ENCODE measurements at regions not wholly inside any gene's neighbourhood (a gene's known extent, or its start where the extent isn't known, plus 50 kb on each side); places are given as distances from the start of the nearest gene placed in this dataset.
A peak's percentile ranks its signal among the peaks of the same experiment; 100 is the strongest.

DNA sequence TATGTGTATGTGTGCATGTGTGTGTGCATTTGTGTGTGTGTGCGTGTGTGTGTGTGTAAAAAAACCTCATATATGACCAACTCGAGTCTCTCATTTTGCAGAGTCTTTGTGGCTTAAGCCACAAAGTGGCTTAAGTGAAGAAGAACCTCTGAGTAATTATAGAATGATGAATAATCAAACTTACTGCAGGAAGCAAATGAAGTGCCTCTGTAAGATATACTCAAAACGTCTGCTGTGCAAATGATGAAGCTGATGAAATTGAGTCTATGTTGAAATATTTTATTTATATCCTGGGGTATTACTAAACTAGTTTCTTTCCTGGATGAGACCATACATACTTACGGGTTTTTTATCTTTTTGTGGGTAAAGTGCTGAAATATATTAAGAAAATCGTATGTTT lies 1198.7 kb downstream of the PCDH7 start:
- no peak overlapping the region for H3K4me3 ChIP-seq (ENCODE audit: low read depth, low read length)
- H3K4me1 ChIP-seq: no peaks in the 10 kb centered on the region
- TF ChIP-seq, protein P1, sequence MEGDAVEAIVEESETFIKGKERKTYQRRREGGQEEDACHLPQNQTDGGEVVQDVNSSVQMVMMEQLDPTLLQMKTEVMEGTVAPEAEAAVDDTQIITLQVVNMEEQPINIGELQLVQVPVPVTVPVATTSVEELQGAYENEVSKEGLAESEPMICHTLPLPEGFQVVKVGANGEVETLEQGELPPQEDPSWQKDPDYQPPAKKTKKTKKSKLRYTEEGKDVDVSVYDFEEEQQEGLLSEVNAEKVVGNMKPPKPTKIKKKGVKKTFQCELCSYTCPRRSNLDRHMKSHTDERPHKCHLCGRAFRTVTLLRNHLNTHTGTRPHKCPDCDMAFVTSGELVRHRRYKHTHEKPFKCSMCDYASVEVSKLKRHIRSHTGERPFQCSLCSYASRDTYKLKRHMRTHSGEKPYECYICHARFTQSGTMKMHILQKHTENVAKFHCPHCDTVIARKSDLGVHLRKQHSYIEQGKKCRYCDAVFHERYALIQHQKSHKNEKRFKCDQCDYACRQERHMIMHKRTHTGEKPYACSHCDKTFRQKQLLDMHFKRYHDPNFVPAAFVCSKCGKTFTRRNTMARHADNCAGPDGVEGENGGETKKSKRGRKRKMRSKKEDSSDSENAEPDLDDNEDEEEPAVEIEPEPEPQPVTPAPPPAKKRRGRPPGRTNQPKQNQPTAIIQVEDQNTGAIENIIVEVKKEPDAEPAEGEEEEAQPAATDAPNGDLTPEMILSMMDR (IDR thresholded peaks at IDR 0.05; ENCODE audit: low read depth, low read length): no peak
- H3K9me3 ChIP-seq: no peaks in the 10 kb centered on the region
- DNase-seq: no peak
- no peaks in the 10 kb centered on the region for H3K27me3 ChIP-seq
- H3K36me3 ChIP-seq: no peaks in the 10 kb centered on the region

- H3K4me1 ChIP-seq: no peaks in the 10 kb centered on the region
- DNase-seq: no peak
- H3K4me3 ChIP-seq (ENCODE audit: low read depth, low read length): no peak overlapping the region
- no peaks in the 10 kb centered on the region for H3K27me3 ChIP-seq
- H3K9me3 ChIP-seq: no peaks in the 10 kb centered on the region
- no peaks in the 10 kb centered on the region for H3K36me3 ChIP-seq
- TF ChIP-seq, protein P1 (IDR thresholded peaks at IDR 0.05; ENCODE audit: low read depth, low read length): no peak
These were observed 1203.5 kb downstream of the PCDH7 start for GRCh38 chr4:31923634-31924033.

GRCh38 chr4:31929676-31930345 lies 1209.6 kb downstream of the PCDH7 start:
- TF ChIP-seq, protein P1 (IDR thresholded peaks at IDR 0.05; ENCODE audit: low read depth, low read length): no peak
- DNase-seq: no peak
- Histone ChIP-seq H3K9me3 (no peaks in the 10 kb centered on the region), H3K36me3 (no peaks in the 10 kb centered on the region), H3K27me3 (no peaks in the 10 kb centered on the region), H3K4me1 (no peaks in the 10 kb centered on the region), H3K4me3 (ENCODE audit: low read depth, low read length) (no peak overlapping the region)

DNA sequence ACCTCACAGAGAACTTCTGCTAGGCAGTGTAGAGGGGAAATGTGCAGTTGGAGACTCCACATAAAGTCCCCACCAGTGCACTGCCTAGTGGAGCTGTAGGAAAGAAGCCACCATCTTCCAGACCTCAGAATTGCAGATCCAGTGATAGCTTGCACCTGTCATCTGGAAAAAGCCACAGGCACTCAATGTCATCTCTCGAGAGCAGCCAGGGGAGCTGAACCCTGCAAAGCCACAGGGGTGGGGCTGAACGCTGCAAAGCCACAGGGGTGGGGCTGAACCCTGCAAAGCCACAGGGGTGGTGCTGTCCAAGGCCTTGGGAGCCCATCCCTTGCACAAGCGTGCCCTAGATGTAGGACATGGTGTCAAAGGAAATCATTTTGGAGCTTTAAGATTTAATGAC lies 1226.3 kb downstream of the PCDH7 start:
- DNase-seq: no peak
- Histone ChIP-seq H3K36me3 (no peaks in the 10 kb centered on the region), H3K9me3 (no peaks in the 10 kb centered on the region), H3K4me3 (ENCODE audit: low read depth, low read length) (no peak overlapping the region), H3K27me3 (no peaks in the 10 kb centered on the region), H3K4me1 (no peaks in the 10 kb centered on the region)
- TF ChIP-seq, protein P1 (IDR thresholded peaks at IDR 0.05; ENCODE audit: low read depth, low read length): no peak

- peak; percentile 20 for DNase-seq
- Histone ChIP-seq H3K9me3 (no peaks in the 10 kb centered on the region), H3K36me3 (no peaks in the 10 kb centered on the region), H3K27me3 (no peaks in the 10 kb centered on the region), H3K4me1 (no peaks in the 10 kb centered on the region), H3K4me3 (ENCODE audit: low read depth, low read length) (no peak overlapping the region)
- TF ChIP-seq, protein P1 (IDR thresholded peaks at IDR 0.05; ENCODE audit: low read depth, low read length): no peak
These were observed 1226.9 kb downstream of the PCDH7 start for GRCh38 chr4:31947101-31947500.

DNA sequence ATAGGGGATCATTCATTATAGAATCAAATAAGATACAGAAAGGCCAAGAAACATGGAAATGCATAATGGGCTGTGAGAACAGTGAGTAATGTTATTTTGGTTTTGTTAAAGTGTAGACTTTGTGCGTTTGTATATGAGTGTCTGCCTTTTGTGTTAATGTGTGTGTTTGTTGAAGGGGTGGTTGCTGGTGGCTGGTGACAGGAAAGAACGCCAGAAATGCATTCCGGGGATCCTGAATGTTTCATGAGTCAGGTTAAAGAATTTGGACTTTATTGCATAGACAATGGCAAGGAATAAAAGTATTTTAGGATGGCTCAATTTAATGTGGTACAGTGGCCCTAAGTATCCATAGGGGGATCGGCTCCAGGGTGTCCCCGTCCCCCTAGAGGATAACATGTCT lies 1228.9 kb downstream of the PCDH7 start:
- Histone ChIP-seq H3K4me3 (ENCODE audit: low read depth, low read length) (no peak overlapping the region), H3K9me3 (no peaks in the 10 kb centered on the region), H3K27me3 (no peaks in the 10 kb centered on the region), H3K36me3 (no peaks in the 10 kb centered on the region), H3K4me1 (no peaks in the 10 kb centered on the region)
- DNase-seq: no peak
- TF ChIP-seq, protein P1 (IDR thresholded peaks at IDR 0.05; ENCODE audit: low read depth, low read length): no peak

Measured in BE2C (cell line).